Brain pericyte (primary cell): ENCODE measurements at regions not wholly inside any gene's neighbourhood (a gene's known extent, or its start where the extent isn't known, plus 50 kb on each side); places are given as distances from the start of the nearest gene placed in this dataset.

ENCODE experiments used
- DNase-seq: peaks from one replicate; pipeline ENCODE4 v3.0.0-alpha.2; 2012; ENCODE audit warnings: low read depth, low spot score

- DNase-seq, result no peak
Observed at GRCh38 chr12:67795236-67795635, 146.7 kb downstream of the DYRK2 start.

DNA sequence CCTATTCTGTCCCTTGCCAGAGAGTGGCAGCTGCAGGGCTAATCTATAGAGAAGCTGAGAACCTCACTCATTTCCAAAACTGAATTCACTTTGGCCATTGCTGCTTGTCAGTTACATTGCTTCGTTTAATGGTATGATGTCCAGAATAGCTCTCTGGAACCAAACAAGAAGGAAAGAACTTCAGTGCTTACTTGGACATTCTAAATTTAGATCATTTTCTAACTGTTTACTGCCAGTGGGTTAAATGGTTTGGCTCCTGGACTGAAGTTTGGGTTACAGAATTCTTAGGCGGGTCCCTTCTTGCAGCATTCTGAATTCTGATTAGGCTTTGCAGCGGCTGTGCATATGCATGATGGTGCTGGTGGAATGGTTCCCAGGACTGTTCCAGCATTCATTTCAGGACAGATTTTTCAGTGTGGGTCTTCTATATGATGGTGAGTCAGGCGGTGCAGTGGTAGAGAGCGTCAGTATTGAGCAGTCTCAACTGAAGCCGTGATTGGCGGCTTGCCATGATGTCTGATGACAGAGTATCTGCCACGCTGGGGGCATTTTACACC is 148.7 kb downstream of the DYRK2 start:
- DNase-seq, result no peak

- DNase-seq, result no peak
Observed at GRCh38 chr12:67797753-67798152, 149.2 kb downstream of the DYRK2 start.

GRCh38 chr12:67798768-67799167 is 150.2 kb downstream of the DYRK2 start:
- DNase-seq, result no peak

GRCh38 chr12:67802731-67803130 is 154.2 kb downstream of the DYRK2 start:
- DNase-seq, result no peak

DNA sequence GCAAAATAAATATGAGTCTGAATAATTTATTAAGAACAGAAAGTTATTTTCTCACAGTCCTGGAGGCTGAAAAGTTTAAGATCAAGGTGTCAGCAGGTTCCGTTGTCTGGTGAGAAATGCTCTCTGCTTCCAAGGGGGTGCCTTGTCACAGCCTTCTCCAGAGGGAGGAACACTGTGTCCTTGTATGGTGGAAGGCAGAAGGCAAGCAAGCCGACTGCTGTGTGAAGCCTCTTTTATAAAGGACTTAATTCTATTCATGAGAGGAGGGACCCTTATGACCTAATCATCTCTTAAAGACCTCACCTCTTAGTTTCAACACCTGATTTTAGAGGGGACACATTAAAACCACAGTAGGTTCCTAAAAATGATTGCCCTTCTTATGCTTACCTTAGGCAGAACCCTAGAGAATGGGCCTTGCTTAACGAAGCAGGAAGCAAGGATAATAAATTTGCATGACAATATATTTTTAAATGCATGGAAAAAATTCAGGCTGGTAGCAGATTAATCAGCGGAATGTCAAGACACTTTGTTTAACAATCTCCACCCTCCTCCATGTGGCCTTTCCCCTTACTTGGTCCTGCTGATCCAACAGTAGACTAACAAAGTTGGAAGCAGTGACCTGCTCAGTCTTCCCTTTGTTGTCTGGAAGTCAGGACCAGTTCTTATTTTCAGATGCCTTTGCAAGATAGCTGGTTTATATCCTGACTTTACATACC is 154.9 kb downstream of the DYRK2 start:
- no peak for DNase-seq

GRCh38 chr12:67804168-67804567 is 155.6 kb downstream of the DYRK2 start:
- DNase-seq, result no peak

DNA sequence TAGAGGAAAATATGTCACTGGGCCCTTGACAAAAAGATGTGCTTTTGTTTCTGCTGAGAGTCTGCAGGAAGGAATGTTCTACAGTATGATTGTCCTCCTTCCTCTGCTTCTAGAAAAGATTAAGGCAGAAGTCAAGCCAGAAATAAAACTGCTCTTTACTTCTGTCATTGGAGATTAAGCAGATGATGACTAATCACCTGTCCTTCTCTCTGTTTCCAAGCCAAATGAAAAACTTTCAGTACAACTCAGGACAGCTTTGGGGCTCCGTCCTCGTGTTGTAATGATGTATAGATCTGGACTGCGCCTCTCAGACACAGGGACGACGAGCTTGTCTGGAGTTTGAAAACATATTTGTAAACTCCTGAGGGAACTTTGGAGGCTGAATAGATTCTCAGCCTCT is 159.3 kb downstream of the DYRK2 start:
- no peak for DNase-seq

- no peak for DNase-seq
Observed at GRCh38 chr12:67810166-67810565, 161.6 kb downstream of the DYRK2 start.

DNA sequence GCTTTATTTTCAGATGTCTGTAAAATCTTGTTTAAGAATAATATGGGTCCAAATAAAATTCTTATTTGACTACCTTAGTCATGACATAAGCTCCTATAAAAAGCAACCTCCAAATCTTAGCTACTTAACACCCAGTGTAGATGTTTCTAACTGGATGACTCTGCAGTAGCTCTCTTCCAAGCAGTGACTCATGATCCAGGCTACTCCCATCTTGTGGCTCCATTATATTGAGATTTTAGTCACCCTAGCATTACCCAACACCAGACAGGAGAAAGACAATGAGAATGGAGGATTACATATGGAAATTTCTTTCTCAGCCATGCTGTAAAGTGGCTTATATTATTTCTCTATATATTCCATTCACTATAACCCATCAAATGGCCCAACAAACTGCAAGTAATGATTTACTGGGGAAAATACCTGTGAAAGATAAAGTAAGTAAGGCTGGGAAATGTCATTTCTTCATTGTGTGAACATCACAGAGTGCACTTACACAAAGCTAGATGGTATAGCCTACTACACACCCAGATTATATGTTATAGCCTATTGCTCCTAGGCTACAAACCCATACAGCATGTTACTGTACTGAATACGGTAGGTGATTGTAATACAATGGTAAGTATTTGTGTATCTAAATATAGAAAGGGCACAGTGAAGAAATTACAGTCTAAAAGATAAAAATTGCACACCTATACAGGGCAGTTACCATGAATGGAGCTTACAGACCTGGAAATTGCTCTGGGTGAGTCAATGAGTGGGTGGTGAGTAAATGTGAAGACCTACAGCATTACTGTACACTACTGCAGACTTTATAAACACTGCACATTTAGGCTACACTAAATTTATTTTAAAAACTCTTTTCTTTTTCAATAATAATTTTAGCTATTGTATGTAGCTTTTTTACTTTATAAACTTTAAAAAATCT is 163.2 kb downstream of the DYRK2 start:
- DNase-seq, result no peak

- DNase-seq, result no peak
Observed at GRCh38 chr12:67813456-67813904, 164.9 kb downstream of the DYRK2 start.

DNA sequence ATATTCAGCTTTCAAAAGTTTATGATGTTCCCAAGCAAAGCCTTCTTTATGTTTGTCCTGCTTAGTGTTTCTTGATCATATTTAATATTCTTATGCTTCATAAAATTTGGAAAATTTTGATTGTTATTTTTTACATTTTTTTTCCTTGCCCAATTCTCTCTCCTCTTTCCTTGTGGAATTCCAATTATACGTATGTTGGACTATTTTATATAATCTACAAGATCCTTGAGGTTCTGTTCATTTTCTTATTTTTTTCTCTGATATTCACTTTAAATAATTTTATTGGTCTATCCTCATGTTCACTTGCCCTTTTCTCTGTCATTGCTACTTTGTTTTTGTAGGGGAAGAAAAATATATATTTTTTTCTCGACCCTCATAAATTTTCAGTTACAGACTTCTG is 167.7 kb downstream of the DYRK2 start:
- no peak for DNase-seq

- DNase-seq, result no peak
Observed at GRCh38 chr12:67818459-67818903, 169.9 kb downstream of the DYRK2 start.

DNA sequence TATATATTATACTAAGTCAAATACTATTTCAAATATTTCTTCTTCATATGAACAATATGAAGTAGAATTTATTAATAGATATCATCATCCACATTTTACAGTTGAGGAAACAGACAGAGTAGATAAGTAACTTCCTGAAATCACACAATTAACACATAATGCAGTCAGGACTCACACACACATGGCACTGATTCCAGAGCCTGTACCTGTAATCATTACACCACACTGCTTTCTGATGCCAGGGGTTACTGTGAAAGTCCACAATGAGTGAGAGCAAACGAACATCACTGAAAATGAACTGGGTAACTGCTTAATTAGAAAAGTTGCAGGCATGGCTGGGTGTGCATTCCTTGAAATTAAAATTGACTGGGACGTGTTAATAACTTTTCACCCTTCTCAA is 169.3 kb upstream of the IFNG-AS1 start:
- DNase-seq, result no peak

GRCh38 chr12:67820694-67821093 is 168.6 kb upstream of the IFNG-AS1 start:
- DNase-seq, result no peak

GRCh38 chr12:67822826-67823225 is 166.4 kb upstream of the IFNG-AS1 start:
- DNase-seq, result no peak

- DNase-seq, result no peak
Observed at GRCh38 chr12:67826148-67826547, 163.1 kb upstream of the IFNG-AS1 start.

DNA sequence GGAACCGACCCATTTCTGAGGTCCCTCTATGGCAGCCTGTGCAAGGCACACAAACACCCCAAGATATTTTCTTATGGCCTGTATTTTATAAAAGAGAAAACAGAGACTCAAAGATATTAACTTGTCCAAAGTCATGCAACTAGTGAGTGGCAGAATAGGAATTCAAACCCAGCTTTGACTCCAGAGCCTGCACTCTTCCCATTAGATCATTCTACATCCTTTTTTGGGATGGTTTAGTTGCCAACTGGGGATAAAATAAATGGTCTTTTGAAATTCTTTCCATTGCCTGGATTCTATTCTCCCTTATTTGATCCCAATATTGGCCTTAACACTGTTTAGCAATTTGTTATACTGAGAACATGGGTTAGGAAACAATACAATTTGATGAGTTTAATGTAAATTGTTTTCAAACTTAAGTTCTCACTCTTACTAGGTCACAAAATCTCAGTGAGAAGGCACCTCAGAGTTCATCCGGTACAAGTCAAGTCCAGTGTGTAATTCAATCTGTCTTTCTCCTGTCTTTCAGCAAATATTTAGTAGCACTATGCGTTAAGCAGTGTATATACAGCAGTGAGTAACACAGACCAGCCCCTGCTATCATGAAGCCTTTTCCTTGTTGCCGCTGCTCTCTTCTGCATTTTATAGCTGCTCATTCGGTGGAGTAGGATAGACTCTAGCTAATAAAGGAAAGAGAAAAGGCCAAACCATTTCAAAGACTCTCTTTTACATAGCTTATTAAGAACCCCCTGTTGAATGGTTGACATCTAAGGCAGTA is 162.1 kb upstream of the IFNG-AS1 start:
- DNase-seq, result no peak

- DNase-seq, result peak; percentile 67
Observed at GRCh38 chr12:67827820-67828383, 161.3 kb upstream of the IFNG-AS1 start.

DNA sequence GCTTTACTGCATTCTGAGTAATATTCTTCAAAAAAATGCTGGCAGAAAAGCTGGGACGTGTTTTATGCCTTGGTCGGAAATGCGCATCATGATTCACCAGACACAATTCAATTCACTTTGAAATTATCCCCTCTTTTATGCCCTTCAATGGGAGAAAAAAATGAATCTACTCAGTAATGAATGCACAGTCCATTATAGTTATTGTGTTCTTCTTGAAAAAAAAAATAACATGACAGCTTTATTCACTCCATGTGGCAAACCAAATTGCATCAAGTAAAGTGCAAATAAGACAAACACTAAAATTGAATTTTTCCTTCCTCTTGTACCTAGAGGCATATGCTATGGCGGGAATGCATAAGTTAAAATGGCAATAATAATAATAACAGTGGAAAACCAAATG is 159.4 kb upstream of the IFNG-AS1 start:
- DNase-seq, result no peak

- no peak for DNase-seq
Observed at GRCh38 chr12:67832155-67832554, 157.1 kb upstream of the IFNG-AS1 start.
